ENCODE measurements at regions not wholly inside any gene's neighbourhood (a gene's known extent, or its start where the extent isn't known, plus 50 kb on each side); places are given as distances from the start of the nearest gene placed in this dataset.

DNA sequence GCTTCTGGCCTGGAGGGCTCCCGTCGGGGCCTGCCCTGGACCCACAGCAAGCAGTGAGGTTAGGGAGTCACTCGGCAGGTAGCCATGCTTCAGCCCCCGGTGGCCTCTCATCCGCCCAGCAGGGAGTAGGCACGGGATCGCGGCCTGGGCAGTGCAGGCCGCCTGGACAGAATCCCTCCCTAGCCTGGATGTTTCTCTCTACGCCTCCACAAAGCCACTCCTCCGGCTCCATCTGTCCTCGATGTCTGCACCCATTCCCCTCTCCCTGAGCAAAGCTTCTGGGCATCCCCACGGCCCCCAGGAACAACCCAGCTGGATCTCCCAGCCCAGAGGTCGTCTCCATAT lies 145.2 kb downstream of the RBFOX3 start:
- no peak overlapping the region for H3K27ac ChIP-seq (ENCODE audit: low read depth, low read length)
- H3K9me3 ChIP-seq (ENCODE audit: control insufficient read depth in 3 of 3, low read length in 3 of 3): no peaks in the 10 kb centered on the region
- H3K27me3 ChIP-seq (ENCODE audit: control insufficient read depth in 3 of 3, insufficient read depth in 3 of 3, low read length in 3 of 3): peaks cover 55 to 76% (median 61%) of the 10 kb centered on the region in 3 donors
- no peak overlapping the region for H3K9ac ChIP-seq (ENCODE audit: low read depth in 1 of 3, low read length in 3 of 3)
- H3K4me1 ChIP-seq (ENCODE audit: control insufficient read depth in 3 of 3, insufficient read depth in 3 of 3, low read length in 3 of 3): no peaks in the 10 kb centered on the region
- no peak overlapping the region for H3K4me3 ChIP-seq (ENCODE audit: low read length in 3 of 3)
- no peaks in the 10 kb centered on the region for H3K36me3 ChIP-seq (ENCODE audit: control insufficient read depth in 3 of 3, insufficient read depth in 3 of 3, low read length in 3 of 3)

DNA sequence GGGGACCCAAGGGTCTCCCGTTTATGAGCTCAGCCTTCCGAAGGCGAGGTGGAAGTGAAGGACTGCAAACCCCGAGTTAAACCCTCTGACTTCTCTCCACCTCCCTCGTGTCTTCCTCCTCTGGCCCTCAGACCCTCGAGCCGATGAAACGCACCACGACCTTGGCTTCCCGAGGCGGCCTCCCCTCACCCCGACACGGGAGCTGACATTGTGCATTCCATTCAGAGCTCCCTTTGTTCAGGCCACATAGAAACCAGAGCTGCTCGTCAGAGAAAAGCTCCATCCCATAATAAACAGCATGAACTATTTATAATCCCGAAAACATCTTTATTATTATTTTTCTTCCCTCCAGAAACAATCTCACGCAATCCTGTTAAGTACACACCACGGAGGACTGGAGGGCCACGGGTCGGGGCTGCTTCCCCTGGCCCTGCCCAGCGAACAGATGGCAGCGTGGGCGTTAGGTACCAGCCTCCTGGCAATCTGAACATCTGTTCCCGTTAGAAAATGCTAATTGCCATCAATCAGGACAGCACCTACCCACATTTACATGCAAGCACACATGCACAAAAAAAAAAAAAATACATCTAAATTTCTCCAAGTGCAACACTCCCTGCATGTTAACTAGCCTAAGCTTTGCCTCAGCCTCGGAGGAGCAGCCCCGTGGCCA lies 145.7 kb downstream of the RBFOX3 start:
- no peak overlapping the region for H3K9ac ChIP-seq (ENCODE audit: low read depth in 1 of 3, low read length in 3 of 3)
- peaks cover 55 to 77% (median 58%) of the 10 kb centered on the region in 3 donors for H3K27me3 ChIP-seq (ENCODE audit: control insufficient read depth in 3 of 3, insufficient read depth in 3 of 3, low read length in 3 of 3)
- H3K9me3 ChIP-seq (ENCODE audit: control insufficient read depth in 3 of 3, low read length in 3 of 3): no peaks in the 10 kb centered on the region
- no peaks in the 10 kb centered on the region for H3K36me3 ChIP-seq (ENCODE audit: control insufficient read depth in 3 of 3, insufficient read depth in 3 of 3, low read length in 3 of 3)
- no peak overlapping the region for H3K27ac ChIP-seq (ENCODE audit: low read depth, low read length)
- no peaks in the 10 kb centered on the region for H3K4me1 ChIP-seq (ENCODE audit: control insufficient read depth in 3 of 3, insufficient read depth in 3 of 3, low read length in 3 of 3)
- no peak overlapping the region for H3K4me3 ChIP-seq (ENCODE audit: low read length in 3 of 3)

DNA sequence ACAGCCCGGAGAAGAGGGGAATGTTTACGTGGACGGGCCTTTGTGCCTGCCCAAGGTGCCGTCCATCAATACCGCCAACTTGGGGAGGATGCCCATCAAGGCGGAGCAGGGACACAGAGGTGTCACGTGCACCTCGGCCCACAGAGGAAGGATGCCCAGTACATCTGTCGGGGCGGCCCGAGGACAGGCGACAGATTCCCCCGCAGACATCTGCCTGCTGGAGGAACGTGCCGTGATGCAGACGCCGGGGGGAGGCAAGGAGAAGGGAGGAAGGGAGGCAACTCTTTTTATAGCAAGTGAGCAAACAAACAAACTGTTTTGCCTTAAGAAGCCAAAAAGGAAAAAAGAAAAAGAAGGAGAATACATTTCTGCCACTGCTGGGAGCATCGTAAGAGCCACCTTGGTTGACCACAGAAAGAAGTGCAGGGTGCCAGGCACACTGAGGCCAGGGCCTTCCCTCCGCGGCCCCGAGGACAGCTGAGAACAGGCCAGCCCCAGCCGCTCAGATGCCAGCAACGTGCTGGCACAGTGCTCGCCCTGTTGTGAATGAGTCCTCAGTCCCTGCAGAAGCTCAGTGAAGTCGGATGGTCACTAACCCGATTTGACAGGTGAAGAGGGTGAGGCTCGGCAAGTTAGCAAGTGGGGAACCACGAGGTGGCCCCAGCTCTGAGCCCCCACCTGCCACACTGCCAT lies 146.4 kb downstream of the RBFOX3 start:
- Histone ChIP-seq H3K4me3 (ENCODE audit: low read length in 3 of 3) (no peak overlapping the region), H3K9me3 (ENCODE audit: control insufficient read depth in 3 of 3, low read length in 3 of 3) (no peaks in the 10 kb centered on the region), H3K9ac (ENCODE audit: low read depth in 1 of 3, low read length in 3 of 3) (no peak overlapping the region), H3K36me3 (ENCODE audit: control insufficient read depth in 3 of 3, insufficient read depth in 3 of 3, low read length in 3 of 3) (no peaks in the 10 kb centered on the region), H3K4me1 (ENCODE audit: control insufficient read depth in 3 of 3, insufficient read depth in 3 of 3, low read length in 3 of 3) (no peaks in the 10 kb centered on the region), H3K27me3 (ENCODE audit: control insufficient read depth in 3 of 3, insufficient read depth in 3 of 3, low read length in 3 of 3) (peaks cover 52 to 77% (median 56%) of the 10 kb centered on the region in 3 donors), H3K27ac (ENCODE audit: low read depth, low read length) (no peak overlapping the region)

DNA sequence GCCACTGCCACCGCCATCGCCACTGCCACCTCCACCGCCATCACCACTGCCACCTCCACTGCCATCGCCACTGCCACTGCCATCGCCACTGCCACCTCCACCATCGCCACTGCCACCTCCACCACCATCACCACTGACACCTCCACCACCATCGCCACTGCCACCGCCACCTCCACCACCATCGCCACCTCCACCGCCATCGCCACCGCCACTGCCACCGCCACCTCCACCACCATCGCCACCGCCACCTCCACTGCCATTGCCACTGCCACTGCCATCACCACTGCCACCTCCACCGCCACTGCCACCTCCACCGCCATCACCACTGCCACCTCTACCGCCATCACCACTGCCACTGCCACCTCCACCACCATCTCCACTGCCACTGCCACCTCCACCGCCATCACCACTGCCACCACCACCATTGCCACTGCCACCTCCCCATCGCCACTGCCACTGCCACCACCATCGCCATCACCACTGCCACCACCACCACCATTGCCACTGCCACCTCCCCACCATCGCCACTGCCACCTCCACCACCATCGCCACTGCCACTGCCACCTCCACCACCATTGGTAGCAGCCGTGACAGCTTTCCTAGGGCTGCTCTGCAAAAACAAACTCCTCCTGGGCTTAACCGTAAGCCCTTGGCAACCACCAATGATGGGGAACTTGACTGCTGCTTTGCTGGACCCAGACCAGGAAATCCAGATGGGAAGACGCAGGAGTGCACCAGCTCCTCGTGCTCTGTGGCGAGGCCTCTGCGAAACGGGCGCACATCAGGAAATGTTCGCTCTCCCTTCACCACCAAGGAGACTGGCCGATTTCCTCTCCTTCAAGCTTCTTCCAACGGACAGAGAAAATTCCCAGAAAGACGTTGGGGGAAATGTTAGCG lies 147.2 kb downstream of the RBFOX3 start:
- no peak overlapping the region for H3K9ac ChIP-seq (ENCODE audit: low read depth in 1 of 3, low read length in 3 of 3)
- no peaks in the 10 kb centered on the region for H3K36me3 ChIP-seq (ENCODE audit: control insufficient read depth in 3 of 3, insufficient read depth in 3 of 3, low read length in 3 of 3)
- no peak overlapping the region for H3K4me3 ChIP-seq (ENCODE audit: low read length in 3 of 3)
- H3K9me3 ChIP-seq (ENCODE audit: control insufficient read depth in 3 of 3, low read length in 3 of 3): no peaks in the 10 kb centered on the region
- no peak overlapping the region for H3K27ac ChIP-seq (ENCODE audit: low read depth, low read length)
- H3K4me1 ChIP-seq (ENCODE audit: control insufficient read depth in 3 of 3, insufficient read depth in 3 of 3, low read length in 3 of 3): no peaks in the 10 kb centered on the region
- peaks cover 45 to 77% (median 58%) of the 10 kb centered on the region in 3 donors for H3K27me3 ChIP-seq (ENCODE audit: control insufficient read depth in 3 of 3, insufficient read depth in 3 of 3, low read length in 3 of 3)

DNA sequence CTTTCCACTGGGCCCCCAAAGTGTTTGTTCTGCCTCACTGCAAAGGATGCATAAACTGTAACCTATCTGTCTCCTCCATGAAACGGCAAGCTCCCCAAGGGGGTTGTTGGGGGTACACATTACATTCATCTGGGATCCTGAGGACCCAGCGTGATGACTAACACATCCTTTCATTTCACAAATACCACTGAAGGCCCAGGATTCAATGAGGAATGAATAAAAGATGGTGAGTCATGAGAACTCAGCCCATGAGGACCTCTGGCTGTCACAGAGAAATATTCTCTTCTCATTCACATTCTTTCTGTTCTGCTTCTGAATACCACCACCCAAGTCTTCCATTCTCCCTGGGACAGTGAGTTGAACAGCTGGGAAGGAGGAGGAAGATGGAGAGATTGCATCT lies 149.8 kb downstream of the RBFOX3 start:
- no peaks in the 10 kb centered on the region for H3K36me3 ChIP-seq (ENCODE audit: control insufficient read depth in 3 of 3, insufficient read depth in 3 of 3, low read length in 3 of 3)
- no peaks in the 10 kb centered on the region for H3K9me3 ChIP-seq (ENCODE audit: control insufficient read depth in 3 of 3, low read length in 3 of 3)
- H3K27ac ChIP-seq (ENCODE audit: low read depth, low read length): no peak overlapping the region
- no peaks in the 10 kb centered on the region for H3K4me1 ChIP-seq (ENCODE audit: control insufficient read depth in 3 of 3, insufficient read depth in 3 of 3, low read length in 3 of 3)
- no peak overlapping the region for H3K9ac ChIP-seq (ENCODE audit: low read depth in 1 of 3, low read length in 3 of 3)
- no peak overlapping the region for H3K4me3 ChIP-seq (ENCODE audit: low read length in 3 of 3)
- H3K27me3 ChIP-seq (ENCODE audit: control insufficient read depth in 3 of 3, insufficient read depth in 3 of 3, low read length in 3 of 3): peaks cover 29 to 71% (median 48%) of the 10 kb centered on the region in 3 donors

DNA sequence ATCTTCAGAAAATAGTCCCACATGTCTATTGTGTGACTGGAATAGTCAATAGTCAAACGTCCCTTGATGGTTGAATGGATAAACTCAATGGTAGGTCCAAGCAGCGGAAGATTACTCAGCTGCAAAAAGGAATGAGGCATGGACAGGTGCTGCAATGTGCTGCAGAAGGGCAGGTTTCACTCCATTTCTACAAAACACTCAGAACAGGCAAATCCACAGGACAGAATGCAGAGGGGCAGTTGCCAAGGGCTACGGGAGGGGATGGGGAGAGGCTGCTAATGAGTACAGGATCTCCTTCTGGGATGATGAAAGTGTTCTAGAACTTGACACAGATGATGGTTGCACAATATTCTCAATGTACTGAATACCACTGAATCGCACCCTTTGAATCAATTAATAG lies 151.0 kb downstream of the RBFOX3 start:
- peaks cover 20 to 72% (median 50%) of the 10 kb centered on the region in 3 donors for H3K27me3 ChIP-seq (ENCODE audit: control insufficient read depth in 3 of 3, insufficient read depth in 3 of 3, low read length in 3 of 3)
- H3K9me3 ChIP-seq (ENCODE audit: control insufficient read depth in 3 of 3, low read length in 3 of 3): no peaks in the 10 kb centered on the region
- no peak overlapping the region for H3K27ac ChIP-seq (ENCODE audit: low read depth, low read length)
- no peak overlapping the region for H3K4me3 ChIP-seq (ENCODE audit: low read length in 3 of 3)
- no peaks in the 10 kb centered on the region for H3K4me1 ChIP-seq (ENCODE audit: control insufficient read depth in 3 of 3, insufficient read depth in 3 of 3, low read length in 3 of 3)
- H3K9ac ChIP-seq (ENCODE audit: low read depth in 1 of 3, low read length in 3 of 3): no peak overlapping the region
- H3K36me3 ChIP-seq (ENCODE audit: control insufficient read depth in 3 of 3, insufficient read depth in 3 of 3, low read length in 3 of 3): no peaks in the 10 kb centered on the region

DNA sequence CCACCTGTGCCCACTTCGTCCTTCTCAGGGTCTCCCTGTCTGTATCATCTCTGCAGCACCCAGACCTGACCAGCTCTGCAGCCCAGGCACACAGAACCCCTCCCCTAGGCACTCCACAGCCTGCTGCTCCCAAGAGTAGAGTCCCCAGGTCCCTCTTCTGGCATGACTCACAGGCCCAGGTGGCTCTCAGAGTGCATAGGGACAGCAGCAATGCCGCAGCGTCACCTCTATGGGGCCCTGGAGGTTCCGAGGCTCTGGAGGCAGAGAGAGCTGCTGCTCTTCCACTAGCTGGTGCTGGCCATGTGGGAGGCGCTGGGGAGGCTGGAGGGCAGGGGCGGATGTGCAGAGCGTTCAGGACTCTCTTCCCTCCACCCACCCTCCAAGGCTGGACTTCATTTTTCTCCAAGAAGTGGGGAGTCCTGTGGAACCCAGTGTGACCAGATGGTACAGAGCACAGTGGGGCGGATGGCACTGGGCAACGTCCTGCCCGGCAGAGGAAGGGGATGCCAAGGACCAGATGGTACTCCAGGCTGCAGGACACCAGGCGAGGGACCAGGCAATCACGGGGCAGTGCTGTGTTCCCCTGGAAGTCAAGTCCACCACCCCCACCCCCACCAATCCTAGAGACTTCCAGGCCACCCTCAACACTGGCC lies 151.7 kb downstream of the RBFOX3 start:
- Histone ChIP-seq H3K36me3 (ENCODE audit: control insufficient read depth in 3 of 3, insufficient read depth in 3 of 3, low read length in 3 of 3) (no peaks in the 10 kb centered on the region), H3K27ac (ENCODE audit: low read depth, low read length) (no peak overlapping the region), H3K4me1 (ENCODE audit: control insufficient read depth in 3 of 3, insufficient read depth in 3 of 3, low read length in 3 of 3) (no peaks in the 10 kb centered on the region), H3K9me3 (ENCODE audit: control insufficient read depth in 3 of 3, low read length in 3 of 3) (no peaks in the 10 kb centered on the region), H3K27me3 (ENCODE audit: control insufficient read depth in 3 of 3, insufficient read depth in 3 of 3, low read length in 3 of 3) (peaks cover 13 to 72% (median 49%) of the 10 kb centered on the region in 3 donors), H3K9ac (ENCODE audit: low read depth in 1 of 3, low read length in 3 of 3) (no peak overlapping the region), H3K4me3 (ENCODE audit: low read length in 3 of 3) (no peak overlapping the region)

DNA sequence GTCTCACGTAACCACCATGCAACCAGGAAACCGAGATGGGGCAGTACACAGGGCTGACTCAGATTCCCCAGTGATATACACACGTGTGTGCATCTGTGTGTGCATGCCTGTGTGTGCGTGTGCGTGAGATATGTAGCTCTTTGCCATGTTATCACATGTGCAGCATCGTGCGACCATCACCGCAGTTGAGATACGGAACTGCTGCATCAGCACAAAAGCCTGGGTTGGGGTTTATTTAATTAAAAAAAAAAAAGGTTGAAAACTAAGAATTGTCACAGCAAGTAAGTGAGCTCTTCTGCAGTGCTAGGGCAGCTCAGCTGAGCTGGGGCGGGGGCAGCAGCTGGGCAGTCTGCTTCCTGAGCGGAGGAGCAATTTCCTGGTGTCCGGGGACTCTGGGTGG lies 152.5 kb downstream of the RBFOX3 start:
- no peak overlapping the region for H3K27ac ChIP-seq (ENCODE audit: low read depth, low read length)
- no peaks in the 10 kb centered on the region for H3K4me1 ChIP-seq (ENCODE audit: control insufficient read depth in 3 of 3, insufficient read depth in 3 of 3, low read length in 3 of 3)
- no peak overlapping the region for H3K4me3 ChIP-seq (ENCODE audit: low read length in 3 of 3)
- H3K9ac ChIP-seq (ENCODE audit: low read depth in 1 of 3, low read length in 3 of 3): no peak overlapping the region
- H3K36me3 ChIP-seq (ENCODE audit: control insufficient read depth in 3 of 3, insufficient read depth in 3 of 3, low read length in 3 of 3): no peaks in the 10 kb centered on the region
- H3K9me3 ChIP-seq (ENCODE audit: control insufficient read depth in 3 of 3, low read length in 3 of 3): no peaks in the 10 kb centered on the region
- H3K27me3 ChIP-seq (ENCODE audit: control insufficient read depth in 3 of 3, insufficient read depth in 3 of 3, low read length in 3 of 3): peaks cover 7 to 73% (median 53%) of the 10 kb centered on the region in 3 donors

DNA sequence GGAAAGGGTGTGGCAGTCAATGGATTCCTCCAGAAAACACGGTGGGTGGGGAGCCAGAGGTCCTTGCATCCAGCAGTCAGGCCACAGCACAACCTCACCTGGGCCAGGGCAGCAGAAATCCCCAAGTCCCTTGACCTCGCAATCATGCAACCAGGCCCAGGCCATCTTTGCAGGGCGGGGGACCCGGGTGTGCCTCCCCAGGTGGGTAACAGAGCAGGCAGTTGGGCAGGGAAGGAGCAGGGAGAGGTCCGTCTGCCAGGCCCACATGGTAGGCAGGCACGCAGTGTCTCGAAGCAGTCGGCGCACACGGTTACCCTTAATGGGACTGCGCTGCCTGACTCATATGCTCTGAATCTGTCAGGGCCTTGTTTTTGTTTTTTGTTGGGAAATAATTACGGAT lies 153.0 kb downstream of the RBFOX3 start:
- no peak overlapping the region for H3K9ac ChIP-seq (ENCODE audit: low read depth in 1 of 3, low read length in 3 of 3)
- H3K4me1 ChIP-seq (ENCODE audit: control insufficient read depth in 3 of 3, insufficient read depth in 3 of 3, low read length in 3 of 3): no peaks in the 10 kb centered on the region
- H3K36me3 ChIP-seq (ENCODE audit: control insufficient read depth in 3 of 3, insufficient read depth in 3 of 3, low read length in 3 of 3): no peaks in the 10 kb centered on the region
- no peak overlapping the region for H3K4me3 ChIP-seq (ENCODE audit: low read length in 3 of 3)
- peaks cover 7 to 75% (median 53%) of the 10 kb centered on the region in 3 donors for H3K27me3 ChIP-seq (ENCODE audit: control insufficient read depth in 3 of 3, insufficient read depth in 3 of 3, low read length in 3 of 3)
- H3K27ac ChIP-seq (ENCODE audit: low read depth, low read length): no peak overlapping the region
- no peaks in the 10 kb centered on the region for H3K9me3 ChIP-seq (ENCODE audit: control insufficient read depth in 3 of 3, low read length in 3 of 3)

Data from skeletal muscle tissue (tissue), 3 donors.